ENCODE measurements at regions not wholly inside any gene's neighbourhood (a gene's known extent, or its start where the extent isn't known, plus 50 kb on each side); places are given as distances from the start of the nearest gene placed in this dataset.

- TF ChIP-seq CTCF (IDR thresholded peaks at IDR 0.05; ENCODE audit: low read depth, low read length), result no peak
- TF ChIP-seq EZH2phosphoT487 (IDR thresholded peaks at IDR 0.05; ENCODE audit: low read depth), result no peak
Measured at GRCh38 chr4:149072384-149072783, 630.2 kb upstream of the NR3C2 start.

Data from OCI-LY3 (cell line).